ENCODE measurements at regions not wholly inside any gene's neighbourhood (a gene's known extent, or its start where the extent isn't known, plus 50 kb on each side); places are given as distances from the start of the nearest gene placed in this dataset.

DNA sequence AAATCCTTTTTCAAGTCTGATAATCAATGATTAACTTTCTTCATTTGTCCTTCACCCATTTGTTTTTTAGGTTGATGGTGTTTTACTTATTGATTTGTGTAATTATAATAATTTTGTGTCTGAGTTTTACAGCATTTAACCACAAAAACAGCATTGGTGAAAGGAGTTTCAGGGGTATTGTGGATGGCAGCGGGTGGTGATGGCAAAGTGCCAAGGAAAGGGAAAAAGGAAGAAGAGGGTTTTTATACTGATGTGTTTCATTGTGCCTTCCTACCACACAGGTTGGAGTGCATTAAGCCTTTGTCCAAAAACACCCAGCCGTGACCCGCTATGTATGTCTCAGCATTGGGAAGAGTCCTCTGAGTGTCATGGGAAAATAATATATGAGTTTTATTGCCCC, 150.3 kb downstream of the DAD1 start:
- Histone ChIP-seq H3K4me1 (peaks cover 0 to 7% (median 2%) of the 10 kb centered on the region in 6 donors), H3K27me3 (replicated peaks in 1 of 7) (no peaks in the 10 kb centered on the region), H3K36me3 (no peaks in the 10 kb centered on the region), H3K4me3 (no peak overlapping the region), H3K9me3 (no peaks in the 10 kb centered on the region), H3K27ac (no peak overlapping the region)
- DNase-seq = no peak
- TF ChIP-seq CTCF (IDR thresholded peaks at IDR 0.05 in 8 of 11, conservative IDR thresholded peaks at IDR 0.05 in 3 of 11) (no peak), POLR2AphosphoS5 (IDR thresholded peaks at IDR 0.05) (no peak), POLR2A (IDR thresholded peaks at IDR 0.05) (no peak)
- WGBS, 5 donors = 54 to 75% (median 64%) methylated on average over 3 of the region's 3 CpGs
- intact Hi-C loops (cut with DNase I; ENCODE audit: low total_unique reads) = no loop called here

DNA sequence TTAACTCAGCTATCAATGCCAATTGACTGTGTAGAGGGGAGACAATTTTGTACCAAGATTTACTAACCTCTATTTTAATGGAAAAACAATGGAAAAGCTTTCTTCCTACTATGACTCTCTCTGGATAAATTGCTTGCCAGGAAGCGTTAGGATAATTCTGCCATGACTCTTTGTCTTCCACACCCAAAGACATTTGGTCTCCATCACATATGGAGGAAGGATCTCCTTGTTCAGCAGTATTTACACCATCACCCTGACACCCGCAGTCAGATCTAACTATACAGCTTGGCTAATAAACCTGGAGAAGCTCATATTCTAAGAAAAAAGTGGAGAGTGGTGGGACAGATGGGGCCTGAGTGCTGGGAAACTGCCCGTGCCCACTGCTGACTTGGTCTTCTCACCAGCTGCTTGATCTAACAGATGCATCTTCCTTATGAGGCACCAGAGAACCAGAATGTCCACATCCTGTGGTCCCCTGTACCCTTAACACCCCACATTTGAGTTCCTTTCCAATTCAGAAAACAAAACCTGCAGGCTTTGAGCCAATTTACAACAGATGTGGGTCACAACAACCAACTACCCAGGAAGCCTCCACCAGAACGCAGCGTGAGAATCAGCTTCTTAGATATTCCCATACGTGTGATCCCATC, 154.0 kb downstream of the DAD1 start:
- Histone ChIP-seq H3K4me1 (peaks cover 19 to 43% (median 30%) of the 10 kb centered on the region in 6 donors), H3K27me3 (replicated peaks in 1 of 7) (peaks cover 0 to 14% (median 0%) of the 10 kb centered on the region in 7 donors), H3K36me3 (no peaks in the 10 kb centered on the region), H3K4me3 (no peak overlapping the region), H3K9me3 (no peaks in the 10 kb centered on the region), H3K27ac (peak overlapping the region in 1 of 8 donors; percentile 21)
- 54 to 87% (median 75%) methylated on average over 6 of the region's 6 CpGs for WGBS, 5 donors
- intact Hi-C loops (cut with DNase I; ENCODE audit: low total_unique reads) = no loop called here
- TF ChIP-seq POLR2AphosphoS5 (IDR thresholded peaks at IDR 0.05) = no peak
- TF ChIP-seq CTCF (IDR thresholded peaks at IDR 0.05 in 8 of 11, conservative IDR thresholded peaks at IDR 0.05 in 3 of 11) = no peak
- no peak for DNase-seq

DNA sequence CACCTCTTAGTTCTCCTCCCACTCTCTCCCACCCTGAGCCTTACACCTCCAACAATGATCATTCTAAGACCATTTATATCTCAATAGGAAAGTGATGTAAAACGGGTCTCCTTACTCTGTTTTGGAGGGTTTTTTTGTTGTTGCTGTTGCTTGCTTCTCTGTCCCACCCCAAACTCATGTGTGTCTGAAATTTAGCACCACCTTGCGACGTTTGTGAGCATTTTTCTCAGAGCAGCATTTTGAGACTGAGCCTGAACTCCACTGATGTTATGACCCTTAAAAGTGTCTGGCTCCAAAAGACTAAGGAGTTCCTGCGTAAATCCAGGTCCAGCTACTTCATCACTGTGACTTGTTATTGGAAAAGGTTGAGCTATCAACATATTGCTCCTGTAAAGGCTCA, 155.0 kb downstream of the DAD1 start:
- H3K27ac ChIP-seq = peak overlapping the region in 1 of 8 donors; percentile 55
- H3K4me3 ChIP-seq = no peak overlapping the region
- intact Hi-C loops (cut with DNase I; ENCODE audit: low total_unique reads) = no loop called here
- no peak for DNase-seq
- H3K4me1 ChIP-seq = peaks cover 19 to 53% (median 39%) of the 10 kb centered on the region in 6 donors
- WGBS, 5 donors = 78 to 86% (median 84%) methylated on average over 4 of the region's 4 CpGs
- no peaks in the 10 kb centered on the region for H3K36me3 ChIP-seq
- no peak for TF ChIP-seq CTCF (IDR thresholded peaks at IDR 0.05 in 8 of 11, conservative IDR thresholded peaks at IDR 0.05 in 3 of 11)
- no peak for TF ChIP-seq POLR2AphosphoS5 (IDR thresholded peaks at IDR 0.05)
- TF ChIP-seq POLR2A (IDR thresholded peaks at IDR 0.05) = no peak
- H3K9me3 ChIP-seq = no peaks in the 10 kb centered on the region
- peaks cover 0 to 18% (median 0%) of the 10 kb centered on the region in 7 donors for H3K27me3 ChIP-seq (replicated peaks in 1 of 7)

DNA sequence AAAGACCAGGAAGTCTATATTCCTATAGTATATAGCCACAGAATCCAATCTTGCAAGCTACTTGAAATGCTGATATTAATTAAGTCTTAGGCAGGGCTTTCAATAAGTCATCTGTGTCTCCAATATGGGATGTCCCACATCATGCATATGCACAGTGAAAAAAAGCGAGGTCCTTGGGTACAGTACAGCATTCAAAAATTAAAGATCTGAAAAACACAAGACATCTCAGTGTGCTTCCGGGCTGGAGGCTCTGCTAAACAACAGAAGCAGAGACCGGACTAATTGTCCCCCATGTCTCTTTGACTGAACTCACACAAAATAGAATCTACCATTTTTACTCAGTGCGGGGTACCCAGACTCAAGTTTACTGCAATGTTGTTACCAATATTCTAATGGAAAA, 156.0 kb downstream of the DAD1 start:
- TF ChIP-seq POLR2A (IDR thresholded peaks at IDR 0.05) (no peak), POLR2AphosphoS5 (IDR thresholded peaks at IDR 0.05) (no peak), CTCF (IDR thresholded peaks at IDR 0.05 in 8 of 11, conservative IDR thresholded peaks at IDR 0.05 in 3 of 11) (no peak)
- no peaks in the 10 kb centered on the region for H3K9me3 ChIP-seq
- peak overlapping the region in 4 of 8 donors; percentile 3 to 55 (median 18) for H3K27ac ChIP-seq
- intact Hi-C loops (cut with DNase I; ENCODE audit: low total_unique reads) = no loop called here
- no peaks in the 10 kb centered on the region for H3K36me3 ChIP-seq
- peaks cover 0 to 18% (median 0%) of the 10 kb centered on the region in 7 donors for H3K27me3 ChIP-seq (replicated peaks in 1 of 7)
- no peak overlapping the region for H3K4me3 ChIP-seq
- peaks cover 25 to 63% (median 49%) of the 10 kb centered on the region in 6 donors for H3K4me1 ChIP-seq
- WGBS, 5 donors = 24 to 33% (median 32%) methylated on average over 4 of the region's 4 CpGs
- no peak for DNase-seq
